ENCODE measurements at regions not wholly inside any gene's neighbourhood (a gene's known extent, or its start where the extent isn't known, plus 50 kb on each side); places are given as distances from the start of the nearest gene placed in this dataset.

GRCh38 chr5:32501071-32502002 is 56.8 kb upstream of the ZFR start:
- no peak for DNase-seq

DNA sequence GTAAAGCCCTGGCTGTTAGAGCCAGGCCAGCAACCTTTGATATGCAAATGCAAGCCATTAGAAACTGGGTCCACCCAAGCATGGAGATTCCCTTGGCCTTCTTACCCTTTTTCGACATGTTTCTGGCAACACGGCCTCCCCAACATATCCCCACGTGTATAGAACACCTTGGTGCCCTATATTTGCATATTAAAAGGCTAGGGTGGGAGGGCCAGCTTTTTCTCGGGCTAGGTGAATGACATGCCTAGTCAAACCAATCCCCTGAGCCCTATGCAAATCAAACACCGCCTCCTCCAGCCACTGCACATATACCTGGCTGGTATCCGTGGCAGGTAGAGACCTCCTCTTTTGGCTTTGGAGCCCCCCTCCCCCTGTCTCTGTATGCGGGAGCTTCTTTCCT is 55.6 kb upstream of the ZFR start:
- no peak for DNase-seq

- DNase-seq = no peak
Measured at GRCh38 chr5:32499261-32499660, 54.7 kb upstream of the ZFR start.

DNA sequence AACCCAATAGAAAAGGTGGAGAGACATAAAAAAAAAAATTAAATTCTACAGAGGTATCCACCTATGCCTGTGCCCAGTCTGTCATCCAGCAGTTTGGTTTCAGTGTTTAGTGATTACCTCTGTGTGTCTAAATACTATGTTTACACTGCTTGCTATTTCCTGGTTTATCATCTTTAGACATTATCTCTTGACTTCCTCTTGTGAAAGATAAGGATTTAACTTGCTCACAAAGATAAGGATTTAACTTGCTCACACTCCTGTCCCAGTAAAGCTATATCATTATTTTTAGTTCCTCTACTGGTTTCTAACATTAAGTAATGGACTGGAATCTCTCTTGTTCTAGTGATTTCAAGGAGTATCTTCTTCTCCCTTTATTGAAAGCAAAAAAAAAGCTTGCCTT is 53.9 kb upstream of the ZFR start:
- no peak for DNase-seq

GRCh38 chr5:32496104-32496503 is 51.6 kb upstream of the ZFR start:
- no peak for DNase-seq

- DNase-seq = no peak
Measured at GRCh38 chr5:32494827-32495226, 50.3 kb upstream of the ZFR start.

Measured in right forelimb (tissue), 1 donor.